Uterus (tissue), 2 donors: ENCODE measurements at regions not wholly inside any gene's neighbourhood (a gene's known extent, or its start where the extent isn't known, plus 50 kb on each side); places are given as distances from the start of the nearest gene placed in this dataset.

ENCODE experiments used
- CTCF ChIP-seq, 4 experiments: fragments of 200-600 bp in 2 of 4; fragments of 450-650 bp in 2 of 4; sonication (generic) in 2 of 4; IDR thresholded peaks; one replicate each; pipeline ENCODE4 v1.5.1; 2016 to 2019; ENCODE audit warnings: antibody characterized with exemption in 4 of 4, mild to moderate bottlenecking in 2 of 4, moderate library complexity in 1 of 4
- POLR2A ChIP-seq, 2 donors: fragments of 450-650 bp; IDR thresholded peaks; one replicate each; pipeline ENCODE4 v1.6.1; 2016; ENCODE audit warnings: antibody characterized with exemption in 2 of 2, mild to moderate bottlenecking in 1 of 2, moderate library complexity in 1 of 2

DNA sequence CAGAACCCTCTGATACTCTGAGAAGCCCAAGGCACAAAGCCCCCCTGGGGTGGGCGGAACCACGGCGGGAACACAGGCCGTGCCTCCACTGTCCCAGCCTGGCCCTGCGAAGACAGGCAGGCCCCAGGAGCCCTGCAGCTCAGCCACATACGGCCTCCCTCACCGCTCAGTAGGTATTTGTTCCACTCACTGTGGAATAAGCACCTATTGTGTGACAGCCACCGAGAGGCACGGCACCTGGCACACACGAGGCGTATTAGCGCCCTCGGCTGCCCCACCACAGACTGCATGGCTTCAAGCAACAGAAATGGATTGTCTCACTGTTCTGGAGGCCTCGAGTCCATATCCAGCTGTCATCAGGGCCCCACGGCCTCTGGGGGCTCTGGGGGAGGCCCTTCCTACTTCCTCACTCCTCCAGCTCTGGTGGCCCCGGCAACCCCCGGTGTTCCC, 66.3 kb downstream of the NCOR2 start:
- no peak for TF ChIP-seq CTCF (IDR thresholded peaks at IDR 0.05)
- TF ChIP-seq POLR2A (IDR thresholded peaks at IDR 0.05) = no peak
